GM19397 (cell line): ENCODE measurements at regions not wholly inside any gene's neighbourhood (a gene's known extent, or its start where the extent isn't known, plus 50 kb on each side); places are given as distances from the start of the nearest gene placed in this dataset.
"Not testable (repeated sequence)": the region's sequence is repeated elsewhere in the genome, so short reads cannot be mapped to it uniquely, and the experiment has no call there.

ENCODE experiments used
- ATAC-seq: cut with Tn5 transposase; IDR thresholded peaks from one replicate; pipeline ENCODE4 v1.9.1; 2021; ENCODE audit warnings: mild to moderate bottlenecking, moderate library complexity; ENCODE audit not compliant: unreplicated experiment

DNA sequence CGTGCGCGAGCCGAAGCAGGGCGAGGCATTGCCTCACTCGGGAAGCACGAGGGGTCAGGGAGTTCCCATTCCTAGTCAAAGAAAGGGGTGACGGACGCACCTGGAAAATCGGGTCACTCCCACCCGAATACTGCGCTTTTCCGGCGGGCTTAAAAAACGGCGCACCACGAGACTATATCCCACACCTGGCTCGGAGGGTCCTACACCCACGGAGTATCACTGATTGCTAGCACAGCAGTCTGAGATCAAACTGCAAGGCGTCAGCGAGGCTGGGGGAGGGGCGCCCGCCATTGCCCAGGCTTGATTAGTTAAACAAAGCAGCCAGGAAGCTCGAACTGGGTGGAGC is 520.0 kb upstream of the GRM7 start:
- ATAC-seq: not testable (repeated sequence)

DNA sequence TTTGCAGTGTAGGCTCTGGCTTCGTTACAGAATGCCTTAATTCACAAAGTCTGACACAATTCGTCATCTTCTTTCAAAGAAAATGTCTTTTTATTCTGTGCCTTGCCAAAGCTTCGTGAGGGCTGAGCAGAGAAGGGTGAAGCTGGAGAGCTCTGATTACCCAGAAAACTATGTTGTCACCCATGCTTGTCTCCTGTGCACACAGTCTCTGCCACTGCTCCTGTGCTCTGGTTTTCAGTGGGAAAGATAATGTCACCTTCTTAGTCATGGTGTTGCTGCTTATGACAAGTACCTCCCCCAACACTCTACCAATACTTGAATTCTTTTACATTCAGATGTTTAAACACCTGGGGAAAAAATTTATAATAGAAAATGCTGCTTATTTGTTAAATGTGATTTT is 509.2 kb upstream of the GRM7 start:
- ATAC-seq: no peak

DNA sequence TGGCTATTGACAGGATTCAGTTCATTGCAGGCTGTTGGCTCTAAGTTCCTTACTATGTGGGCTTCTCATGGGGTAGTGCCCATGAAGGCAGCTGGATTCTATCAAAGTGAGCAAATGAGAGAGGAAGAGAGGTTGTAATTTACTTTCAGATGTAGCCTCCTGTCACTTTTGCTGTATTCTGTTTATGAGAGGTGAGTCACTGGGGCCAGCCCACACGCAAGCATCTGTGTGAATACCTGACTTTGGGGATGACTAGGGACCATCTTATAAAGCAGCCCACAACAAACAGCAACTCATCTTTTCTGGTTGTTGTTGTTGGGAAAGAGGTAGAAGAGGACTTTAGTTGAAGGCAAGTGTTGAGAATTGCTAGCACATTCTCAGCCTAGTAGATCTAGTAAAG is 506.3 kb upstream of the GRM7 start:
- ATAC-seq: no peak

DNA sequence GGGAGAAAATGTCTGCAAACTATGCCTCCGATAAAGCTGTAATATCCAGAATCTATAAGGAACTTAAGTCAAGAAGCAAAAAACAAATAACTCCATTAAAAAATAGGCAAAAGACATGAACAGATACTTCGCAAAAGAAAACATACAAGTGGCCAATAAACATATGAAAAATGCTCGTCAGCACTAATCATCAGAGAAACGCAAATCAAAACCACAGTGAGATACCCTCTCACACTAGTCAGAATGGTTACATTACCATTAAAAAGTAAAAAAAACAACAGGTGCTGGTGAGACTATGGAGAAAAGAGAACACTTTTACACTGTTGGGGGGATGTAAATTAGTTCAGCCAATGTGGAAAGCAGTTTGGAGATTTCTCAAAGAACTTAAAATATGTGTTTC is 498.5 kb upstream of the GRM7 start:
- no peak for ATAC-seq

DNA sequence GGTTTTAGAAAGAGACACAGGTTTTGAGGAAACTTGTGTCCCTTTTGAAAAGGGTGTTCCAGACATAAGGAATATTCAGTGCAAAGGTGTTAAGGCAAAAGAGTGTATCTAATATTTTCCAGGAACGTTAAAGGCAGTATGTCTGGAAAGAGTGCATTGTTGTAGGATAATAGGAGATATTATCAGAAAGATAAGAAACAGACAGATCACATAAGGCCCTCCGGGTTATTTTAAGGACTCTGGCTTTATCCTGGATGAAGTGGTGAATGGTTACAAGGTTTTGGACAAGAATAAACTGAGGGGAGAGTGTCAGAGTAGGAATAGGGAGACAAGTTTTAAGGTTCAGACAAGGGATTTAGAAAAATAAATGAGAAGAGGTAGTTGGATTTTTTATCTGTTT is 493.7 kb upstream of the GRM7 start:
- no peak for ATAC-seq

DNA sequence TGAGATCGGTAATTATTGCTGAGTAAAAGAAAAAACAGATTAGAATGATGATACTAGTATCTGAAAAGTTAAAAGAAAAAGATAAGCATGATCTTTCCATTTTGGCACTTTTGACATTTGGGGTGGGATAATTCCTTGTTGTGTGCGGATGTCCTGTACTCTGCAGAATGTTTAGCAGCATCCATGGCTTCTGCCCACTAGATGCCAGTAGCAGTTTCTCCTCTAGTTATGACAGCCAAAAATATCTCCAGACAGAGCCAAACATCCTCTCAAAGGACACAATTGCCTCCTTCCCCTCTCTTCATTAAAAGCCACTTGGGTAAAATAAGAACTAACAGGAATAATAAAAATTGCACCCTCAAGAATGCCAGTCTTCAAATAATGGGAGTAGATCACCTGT is 468.8 kb upstream of the GRM7 start:
- ATAC-seq: no peak

DNA sequence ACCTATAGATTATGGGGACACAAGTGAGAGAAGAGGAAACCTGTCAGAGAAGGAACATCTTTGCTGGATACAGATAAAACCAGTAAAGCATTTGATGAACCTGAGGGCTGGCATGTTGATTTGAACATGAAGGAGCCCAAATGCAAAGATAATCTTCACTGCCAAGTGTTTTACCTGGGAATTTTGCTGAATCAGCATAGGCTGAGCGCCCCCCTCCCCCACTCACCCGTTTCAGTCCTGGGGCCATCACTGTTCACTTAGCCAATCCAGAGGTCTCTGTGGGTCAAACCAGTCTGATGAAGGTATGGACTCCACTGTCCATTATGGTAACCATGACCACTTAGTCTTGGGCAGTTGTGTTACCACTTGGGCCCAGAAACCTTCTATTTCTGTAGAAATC is 466.0 kb upstream of the GRM7 start:
- no peak for ATAC-seq

DNA sequence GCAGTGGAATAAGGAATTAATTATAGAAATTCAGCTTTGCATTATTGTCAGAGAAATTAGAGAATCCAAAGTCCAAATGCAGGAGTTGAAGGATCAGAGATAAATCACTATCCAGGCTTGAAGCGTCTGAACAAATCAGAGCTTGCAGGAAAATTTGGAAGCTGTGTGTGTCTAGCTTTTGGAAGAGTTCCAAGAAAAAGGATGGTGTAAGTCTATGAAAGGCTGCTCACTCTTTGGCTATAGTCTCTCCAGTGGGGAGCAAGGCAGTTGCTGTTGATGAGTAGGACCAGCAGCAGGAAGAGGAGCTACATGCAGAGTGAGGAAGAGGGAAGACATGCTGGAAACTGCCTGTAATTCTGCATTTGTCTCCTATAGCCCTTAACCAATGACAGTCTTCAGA is 464.3 kb upstream of the GRM7 start:
- no peak for ATAC-seq

DNA sequence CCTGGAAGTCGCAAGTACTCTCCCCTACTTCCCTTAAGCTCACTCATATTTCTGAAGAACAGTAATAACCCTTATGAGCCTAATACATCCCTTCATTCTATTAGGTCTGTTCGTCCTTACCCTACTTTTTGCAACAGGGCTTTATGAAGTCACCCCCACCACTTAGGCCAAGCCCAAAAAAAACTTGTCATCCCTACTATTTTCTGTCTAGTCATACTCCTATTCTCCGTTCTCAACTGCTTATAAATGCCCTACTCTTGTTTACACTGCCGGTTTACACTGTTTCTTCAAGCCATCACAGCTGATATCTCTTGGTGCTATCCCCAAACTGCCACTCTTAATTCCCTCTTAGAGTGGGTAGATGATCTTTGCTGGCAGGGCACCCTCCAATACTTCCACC is 458.2 kb upstream of the GRM7 start:
- not testable (repeated sequence) for ATAC-seq

DNA sequence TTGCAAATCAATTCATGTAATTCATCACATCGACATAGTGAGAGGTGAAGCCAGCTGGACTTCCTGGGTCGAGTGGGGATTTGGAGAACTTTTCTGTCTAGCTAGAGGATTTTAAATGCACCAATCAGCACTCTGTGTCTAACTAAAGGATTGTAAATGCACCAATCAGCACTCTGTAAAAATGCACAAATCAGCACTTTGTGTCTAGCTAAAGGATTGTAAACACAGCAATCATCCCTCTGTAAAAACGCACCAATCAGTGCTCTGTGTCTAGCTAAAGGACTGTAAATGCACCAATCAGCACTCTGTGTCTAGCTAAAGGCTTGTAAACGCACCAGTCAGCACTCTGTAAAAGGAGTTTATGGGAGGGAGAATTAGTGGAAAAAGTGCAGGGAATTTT is 454.0 kb upstream of the GRM7 start:
- ATAC-seq: not testable (repeated sequence)

DNA sequence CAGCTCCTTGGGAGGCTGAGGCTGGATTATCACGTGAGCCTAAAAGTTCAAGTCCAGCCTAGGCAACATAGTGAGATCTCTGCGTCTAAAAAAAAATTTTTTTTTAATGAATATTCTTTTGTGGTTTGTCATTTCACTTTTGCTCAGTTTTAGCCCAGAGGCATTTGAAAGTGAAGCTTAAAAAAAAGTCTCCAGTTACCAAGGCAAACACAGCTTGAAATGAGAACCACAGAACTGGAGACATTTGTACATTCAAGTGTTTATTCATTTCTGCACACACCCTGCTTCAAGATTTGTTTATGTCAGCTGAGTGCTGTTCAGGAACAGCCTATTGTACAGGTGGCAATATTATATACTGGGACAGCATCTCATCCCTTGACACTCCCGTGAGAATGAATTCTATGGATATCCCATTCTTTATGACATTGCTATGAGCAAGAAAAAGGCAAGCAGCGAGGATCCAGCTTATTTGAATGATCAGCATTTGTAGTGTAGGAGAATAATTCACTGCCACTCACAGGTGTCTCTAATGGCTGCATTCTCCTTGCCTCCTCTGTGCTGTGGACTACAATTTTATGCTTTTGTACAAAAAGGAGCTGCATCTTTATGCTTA is 444.8 kb upstream of the GRM7 start:
- no peak for ATAC-seq

DNA sequence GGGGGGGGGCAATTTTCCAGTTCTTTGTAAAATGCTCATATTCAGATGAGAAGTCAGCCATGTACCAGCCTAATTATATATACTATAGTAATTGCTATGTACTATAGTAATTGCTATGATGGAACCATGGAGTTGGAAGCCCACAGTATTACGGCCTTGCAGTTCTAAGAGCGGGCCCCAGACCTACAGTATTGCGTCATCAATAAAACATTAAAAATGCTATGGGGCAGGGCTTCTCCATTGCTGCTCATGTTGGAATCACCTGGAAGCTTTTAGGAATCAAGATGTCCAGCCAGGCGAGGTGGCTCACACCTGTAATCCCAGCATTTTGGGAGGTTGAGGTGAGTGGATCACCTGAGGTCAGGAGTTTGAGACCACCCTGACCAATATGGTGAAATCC is 443.7 kb upstream of the GRM7 start:
- no peak for ATAC-seq

DNA sequence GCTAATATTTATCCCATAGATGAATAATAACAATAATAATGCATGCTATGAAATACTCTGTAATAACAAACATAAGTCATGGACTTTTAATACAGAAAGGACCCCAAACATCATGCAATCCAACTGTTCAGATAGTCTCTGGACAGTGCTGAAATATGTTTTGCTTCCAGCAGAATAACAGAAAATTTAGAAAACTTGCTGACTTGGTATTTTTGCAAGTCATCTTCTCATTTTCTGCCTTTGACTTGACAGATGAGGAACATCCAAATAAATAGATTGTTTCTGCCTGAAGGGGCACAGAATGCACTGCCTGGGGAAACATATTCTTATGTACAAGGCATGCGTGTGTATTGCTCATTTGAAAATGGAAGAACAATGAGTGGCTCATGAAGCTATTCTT is 442.4 kb upstream of the GRM7 start:
- ATAC-seq: no peak

DNA sequence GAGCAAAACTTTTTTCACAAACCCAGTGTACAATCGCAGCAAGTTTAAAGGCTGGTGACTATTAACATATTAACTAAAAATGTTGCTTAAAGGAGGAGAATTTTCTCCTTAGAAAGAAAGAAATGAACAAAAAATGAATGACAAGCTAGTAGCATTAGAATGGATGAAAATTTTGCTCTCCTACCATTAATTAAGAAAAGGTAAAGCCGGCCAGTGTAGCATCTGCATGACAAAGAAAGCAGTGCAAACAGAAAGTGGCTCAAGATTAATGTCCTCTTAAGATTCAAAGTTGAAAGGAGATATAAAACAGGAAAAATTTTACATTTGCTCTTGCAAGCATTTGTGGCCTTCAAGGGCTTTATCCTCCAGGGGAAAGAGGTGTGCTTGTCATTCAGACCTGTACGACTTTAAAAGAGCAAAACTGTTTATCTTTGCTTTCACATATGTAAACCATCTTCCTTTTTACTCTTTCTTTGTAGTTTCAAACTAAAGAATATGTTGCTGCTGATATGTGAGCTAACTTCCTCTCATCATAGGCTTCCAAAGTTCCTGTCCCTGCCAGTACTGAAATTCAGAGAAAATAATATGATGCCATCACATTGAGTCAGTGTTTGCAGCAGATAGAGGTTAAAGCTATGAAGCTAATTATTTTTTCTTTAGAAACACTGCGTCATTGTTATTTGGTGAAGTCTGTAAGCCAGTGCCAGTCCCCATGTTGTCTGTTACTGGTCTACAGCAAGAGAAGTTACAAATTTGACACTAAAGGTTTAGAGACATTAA is 439.1 kb upstream of the GRM7 start:
- no peak for ATAC-seq

DNA sequence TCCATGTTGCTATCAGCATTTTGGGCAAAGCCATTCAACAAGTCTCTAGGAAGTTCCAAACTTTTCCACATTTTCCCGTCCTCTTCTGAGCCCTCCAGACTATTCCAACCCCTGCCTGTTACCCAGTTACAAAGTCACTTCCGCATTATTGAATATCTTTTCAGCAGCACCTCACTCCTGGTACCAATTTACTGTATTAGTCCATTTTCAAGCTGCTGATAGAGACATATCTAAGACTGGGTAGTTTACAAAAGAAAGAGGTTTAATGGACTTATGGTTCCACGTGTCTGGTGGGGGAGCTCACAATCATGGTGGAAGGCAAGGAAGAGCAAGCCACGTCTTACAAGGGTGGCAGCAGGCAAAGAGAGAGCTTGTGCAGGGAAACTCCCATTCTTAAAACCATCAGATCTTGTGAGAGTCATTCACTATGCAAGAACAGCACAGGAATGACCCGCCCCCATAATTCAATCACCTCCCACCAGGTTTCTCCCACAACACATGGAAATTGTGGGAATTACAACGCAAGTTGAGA is 435.6 kb upstream of the GRM7 start:
- ATAC-seq: no peak

DNA sequence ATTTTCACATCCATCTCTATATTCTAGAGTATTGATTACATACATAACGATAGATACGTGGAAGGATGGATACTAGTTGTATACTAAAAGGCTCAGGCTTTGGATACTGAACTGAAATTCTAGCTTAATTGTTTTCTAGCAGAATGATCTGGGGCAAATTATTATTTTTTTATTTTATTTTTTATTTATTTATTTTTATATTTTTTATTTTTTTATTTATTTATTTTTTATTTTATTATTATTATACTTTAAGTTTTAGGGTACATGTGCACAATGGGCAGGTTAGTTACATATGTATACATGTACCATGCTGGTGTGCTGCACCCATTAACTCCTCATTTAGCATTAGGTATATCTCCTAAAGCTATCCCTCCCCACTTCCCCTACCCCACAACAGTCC is 432.6 kb upstream of the GRM7 start:
- ATAC-seq: not testable (repeated sequence)

DNA sequence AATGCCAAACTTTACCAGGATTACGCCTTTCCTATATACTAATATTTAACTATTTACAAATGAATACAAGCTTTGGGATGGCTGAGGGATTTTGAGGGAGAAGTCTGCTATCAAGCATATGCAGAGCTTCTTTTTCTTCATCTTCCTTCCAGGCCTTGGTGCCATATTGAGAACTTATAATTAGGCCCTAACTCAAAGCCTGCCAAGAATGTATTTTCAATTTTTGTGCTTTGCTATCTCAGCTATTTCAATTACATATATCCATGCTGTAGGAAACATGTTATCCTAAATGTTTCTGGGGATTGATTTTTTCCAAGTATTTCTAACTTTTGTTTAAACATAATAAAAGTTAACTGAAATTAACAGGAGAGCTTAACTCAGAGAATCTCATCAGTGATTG is 425.0 kb upstream of the GRM7 start:
- no peak for ATAC-seq

DNA sequence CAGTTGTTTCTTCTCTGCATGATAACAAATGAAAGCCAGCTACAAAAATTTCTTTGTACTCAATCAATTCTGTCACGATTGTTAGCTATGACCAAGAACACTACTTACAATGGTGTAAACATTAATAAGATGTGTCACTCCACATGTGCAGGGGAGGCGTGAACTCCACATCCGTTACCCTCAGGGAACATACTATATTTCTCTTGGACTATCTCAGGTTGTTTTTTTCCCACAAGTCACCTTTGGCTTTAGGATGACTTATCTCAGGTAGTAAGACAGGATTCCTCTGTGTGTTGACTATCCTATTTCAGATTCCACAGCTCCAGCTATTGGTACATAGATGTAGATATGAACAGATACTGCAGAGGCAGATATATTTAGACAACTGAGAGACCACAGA is 423.3 kb upstream of the GRM7 start:
- ATAC-seq: no peak

DNA sequence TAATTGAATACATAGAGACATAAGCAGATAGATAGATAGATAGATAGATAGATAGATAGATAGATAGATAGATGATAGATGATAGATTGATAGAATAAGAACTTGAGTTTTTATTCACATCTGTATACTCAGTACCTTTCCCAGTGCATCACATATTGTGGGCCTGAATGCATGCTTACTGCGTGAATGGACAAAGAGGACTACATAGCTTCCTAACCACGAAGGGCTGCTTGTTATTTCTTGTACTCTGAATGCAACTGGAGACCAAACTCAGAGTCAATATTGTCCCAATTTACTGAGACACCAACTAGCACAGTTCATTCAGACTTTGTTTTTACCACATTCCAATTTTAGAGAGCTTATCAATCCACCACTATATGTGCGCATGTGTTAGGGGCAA is 422.9 kb upstream of the GRM7 start:
- ATAC-seq: no peak

DNA sequence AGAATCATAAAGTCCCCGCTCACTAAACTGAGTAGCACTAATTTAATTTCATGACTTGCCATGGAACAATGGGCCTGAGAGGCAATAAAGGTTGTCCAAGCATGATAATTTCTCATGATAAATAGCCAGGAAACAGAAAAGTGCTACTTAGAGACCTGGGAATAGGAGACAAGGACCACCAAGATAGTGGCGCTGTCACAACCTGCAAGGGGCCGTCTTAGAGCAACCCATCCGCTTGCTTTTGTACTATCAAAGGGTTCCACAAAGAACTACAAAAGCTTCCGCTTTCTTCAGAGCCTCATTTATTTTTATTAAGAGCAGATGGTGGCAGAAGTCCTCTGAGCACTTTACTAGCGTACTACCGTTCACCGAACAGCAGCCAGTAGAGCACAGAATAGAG is 421.7 kb upstream of the GRM7 start:
- ATAC-seq: no peak

DNA sequence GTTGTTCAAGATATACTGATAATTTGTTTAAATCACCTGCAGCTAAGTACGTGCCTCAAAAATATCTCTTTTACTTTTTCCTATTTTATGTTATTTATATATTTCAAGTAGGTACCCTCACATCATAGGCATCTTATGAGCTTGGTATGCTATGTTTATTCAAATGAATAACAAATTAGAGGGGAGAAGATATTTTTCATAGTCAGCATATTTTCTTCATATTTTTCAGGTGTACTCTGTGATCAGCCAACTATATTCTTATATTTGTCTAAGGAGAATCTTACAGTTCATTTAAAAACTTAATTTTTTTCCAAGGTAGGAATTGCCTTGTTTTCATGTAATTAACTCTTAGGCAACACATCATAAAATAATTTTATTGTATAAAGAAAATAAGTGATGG is 421.1 kb upstream of the GRM7 start:
- no peak for ATAC-seq

DNA sequence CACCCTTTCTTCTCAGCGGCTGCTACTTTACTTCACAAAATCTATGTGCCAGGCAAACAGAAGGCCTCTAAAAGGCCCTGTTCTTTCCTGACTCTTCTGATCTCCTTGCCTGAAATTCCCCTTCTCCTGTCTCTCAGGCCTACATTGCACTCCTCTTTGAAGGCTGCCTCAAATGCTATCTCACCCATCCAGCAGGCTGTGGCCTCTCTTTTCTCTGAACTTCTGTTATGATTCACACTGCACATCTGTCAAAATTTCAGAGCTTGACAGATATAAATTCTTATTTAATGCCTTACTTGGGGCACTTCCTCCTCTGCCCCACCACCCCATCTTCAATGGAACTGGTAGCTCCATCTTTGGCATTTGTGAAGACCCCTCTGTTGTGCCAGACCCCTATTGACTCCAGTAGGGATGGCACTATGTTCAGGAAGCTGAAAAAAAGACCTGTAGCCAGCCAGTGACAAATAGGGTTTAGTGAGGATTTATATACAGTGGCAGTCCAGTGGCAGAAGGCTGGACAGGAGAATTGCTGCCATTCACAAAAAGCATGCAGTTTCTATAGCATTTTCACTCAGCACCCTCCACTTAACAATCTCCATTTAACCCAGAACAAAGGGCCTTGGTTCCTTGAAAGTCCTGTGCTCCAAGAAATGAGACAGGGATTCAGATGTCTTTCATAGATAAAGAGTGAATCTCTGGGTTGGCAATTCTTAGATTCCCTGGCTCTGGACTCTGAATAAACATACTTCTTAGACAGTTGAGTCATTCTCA is 415.8 kb upstream of the GRM7 start:
- no peak for ATAC-seq
